Rectal smooth muscle tissue (tissue), 1 donor: ENCODE measurements at regions not wholly inside any gene's neighbourhood (a gene's known extent, or its start where the extent isn't known, plus 50 kb on each side); places are given as distances from the start of the nearest gene placed in this dataset.

ENCODE experiments used
- H3K27ac ChIP-seq: one replicate; pipeline ENCODE4 v1.7.0; 2013; ENCODE audit warnings: low read depth, low read length, inconsistent platforms
- H3K27me3 ChIP-seq: one replicate; pipeline ENCODE4 v1.7.0; 2013; ENCODE audit warnings: low read length; ENCODE audit not compliant: control insufficient read depth, insufficient read depth
- H3K36me3 ChIP-seq: one replicate; pipeline ENCODE4 v1.7.0; 2013; ENCODE audit warnings: low read length; ENCODE audit not compliant: control insufficient read depth, insufficient read depth
- H3K4me1 ChIP-seq: one replicate; pipeline ENCODE4 v1.7.0; 2013; ENCODE audit warnings: low read length; ENCODE audit not compliant: control insufficient read depth, insufficient read depth
- H3K4me3 ChIP-seq: one replicate; pipeline ENCODE4 v1.7.0; 2013; ENCODE audit warnings: low read length
- H3K9ac ChIP-seq: one replicate; pipeline ENCODE4 v1.7.0; 2013; ENCODE audit warnings: low read length

GRCh38 chr4:31114816-31115215, 394.6 kb downstream of the PCDH7 start:
- Histone ChIP-seq H3K9ac (no peak overlapping the region), H3K4me3 (no peak overlapping the region), H3K27ac (no peak overlapping the region), H3K27me3 (no peaks in the 10 kb centered on the region), H3K36me3 (no peaks in the 10 kb centered on the region), H3K4me1 (no peaks in the 10 kb centered on the region)

GRCh38 chr4:31124008-31124585, 403.9 kb downstream of the PCDH7 start:
- H3K27ac ChIP-seq = no peak overlapping the region
- H3K27me3 ChIP-seq = no peaks in the 10 kb centered on the region
- H3K4me1 ChIP-seq = no peaks in the 10 kb centered on the region
- no peak overlapping the region for H3K4me3 ChIP-seq
- no peak overlapping the region for H3K9ac ChIP-seq
- no peaks in the 10 kb centered on the region for H3K36me3 ChIP-seq

GRCh38 chr4:31125061-31125460, 404.9 kb downstream of the PCDH7 start:
- Histone ChIP-seq H3K27ac (no peak overlapping the region), H3K36me3 (no peaks in the 10 kb centered on the region), H3K4me3 (no peak overlapping the region), H3K27me3 (no peaks in the 10 kb centered on the region), H3K4me1 (no peaks in the 10 kb centered on the region), H3K9ac (no peak overlapping the region)

- no peaks in the 10 kb centered on the region for H3K36me3 ChIP-seq
- H3K4me1 ChIP-seq = no peaks in the 10 kb centered on the region
- H3K27me3 ChIP-seq = no peaks in the 10 kb centered on the region
- H3K4me3 ChIP-seq = no peak overlapping the region
- no peak overlapping the region for H3K27ac ChIP-seq
- no peak overlapping the region for H3K9ac ChIP-seq
Measured at GRCh38 chr4:31125496-31125895, 405.3 kb downstream of the PCDH7 start.

- Histone ChIP-seq H3K27me3 (no peaks in the 10 kb centered on the region), H3K9ac (no peak overlapping the region), H3K27ac (no peak overlapping the region), H3K4me1 (no peaks in the 10 kb centered on the region), H3K36me3 (no peaks in the 10 kb centered on the region), H3K4me3 (no peak overlapping the region)
Measured at GRCh38 chr4:31126881-31127398, 406.8 kb downstream of the PCDH7 start.

GRCh38 chr4:31130930-31131329, 410.8 kb downstream of the PCDH7 start:
- Histone ChIP-seq H3K4me1 (no peaks in the 10 kb centered on the region), H3K36me3 (no peaks in the 10 kb centered on the region), H3K9ac (no peak overlapping the region), H3K27ac (no peak overlapping the region), H3K4me3 (no peak overlapping the region), H3K27me3 (no peaks in the 10 kb centered on the region)

GRCh38 chr4:31134720-31135119, 414.6 kb downstream of the PCDH7 start:
- no peak overlapping the region for H3K27ac ChIP-seq
- no peak overlapping the region for H3K9ac ChIP-seq
- no peak overlapping the region for H3K4me3 ChIP-seq
- H3K36me3 ChIP-seq = no peaks in the 10 kb centered on the region
- H3K27me3 ChIP-seq = no peaks in the 10 kb centered on the region
- no peaks in the 10 kb centered on the region for H3K4me1 ChIP-seq

GRCh38 chr4:31139767-31140166, 419.6 kb downstream of the PCDH7 start:
- Histone ChIP-seq H3K27ac (no peak overlapping the region), H3K4me3 (no peak overlapping the region), H3K27me3 (no peaks in the 10 kb centered on the region), H3K36me3 (no peaks in the 10 kb centered on the region), H3K4me1 (no peaks in the 10 kb centered on the region), H3K9ac (no peak overlapping the region)

GRCh38 chr4:31141095-31141831, 421.1 kb downstream of the PCDH7 start:
- H3K4me3 ChIP-seq = no peak overlapping the region
- no peaks in the 10 kb centered on the region for H3K36me3 ChIP-seq
- H3K27me3 ChIP-seq = no peaks in the 10 kb centered on the region
- H3K9ac ChIP-seq = no peak overlapping the region
- H3K4me1 ChIP-seq = no peaks in the 10 kb centered on the region
- no peak overlapping the region for H3K27ac ChIP-seq

GRCh38 chr4:31141832-31142142, 421.6 kb downstream of the PCDH7 start:
- H3K4me3 ChIP-seq = no peak overlapping the region
- no peak overlapping the region for H3K27ac ChIP-seq
- H3K9ac ChIP-seq = no peak overlapping the region
- no peaks in the 10 kb centered on the region for H3K4me1 ChIP-seq
- H3K36me3 ChIP-seq = no peaks in the 10 kb centered on the region
- no peaks in the 10 kb centered on the region for H3K27me3 ChIP-seq

GRCh38 chr4:31146366-31146765, 426.2 kb downstream of the PCDH7 start:
- H3K27me3 ChIP-seq = no peaks in the 10 kb centered on the region
- no peak overlapping the region for H3K27ac ChIP-seq
- no peaks in the 10 kb centered on the region for H3K4me1 ChIP-seq

GRCh38 chr4:31148990-31149389, 428.8 kb downstream of the PCDH7 start:
- H3K4me1 ChIP-seq = no peaks in the 10 kb centered on the region
- H3K27ac ChIP-seq = no peak overlapping the region
- H3K9ac ChIP-seq = no peak overlapping the region
- no peaks in the 10 kb centered on the region for H3K27me3 ChIP-seq
- H3K36me3 ChIP-seq = no peaks in the 10 kb centered on the region
- H3K4me3 ChIP-seq = no peak overlapping the region

More at GRCh38 chr4:31146366-31146765, 426.2 kb downstream of the PCDH7 start:
- Histone ChIP-seq H3K36me3 (no peaks in the 10 kb centered on the region), H3K4me3 (no peak overlapping the region), H3K9ac (no peak overlapping the region)

- H3K36me3 ChIP-seq = no peaks in the 10 kb centered on the region
Measured at GRCh38 chr4:31156221-31156620, 436.1 kb downstream of the PCDH7 start.

More at GRCh38 chr4:31156221-31156620, 436.1 kb downstream of the PCDH7 start:
- Histone ChIP-seq H3K9ac (no peak overlapping the region), H3K4me1 (no peaks in the 10 kb centered on the region), H3K4me3 (no peak overlapping the region), H3K27me3 (no peaks in the 10 kb centered on the region), H3K27ac (no peak overlapping the region)
